ENCODE measurements at regions not wholly inside any gene's neighbourhood (a gene's known extent, or its start where the extent isn't known, plus 50 kb on each side); places are given as distances from the start of the nearest gene placed in this dataset.

- TF ChIP-seq POLR2AphosphoS5 (IDR thresholded peaks at IDR 0.05; ENCODE audit: low read depth, low read length) (no peak), POLR2A (IDR thresholded peaks at IDR 0.05; ENCODE audit: low read depth, low read length) (no peak), POU2F2 (IDR thresholded peaks at IDR 0.05; ENCODE audit: low read depth, low read length) (no peak)
Measured at GRCh38 chr20:41897708-41898107, 279.5 kb upstream of the CHD6 start.

All from GM12891 (cell line).